Ishikawa (cell line): ENCODE measurements at regions not wholly inside any gene's neighbourhood (a gene's known extent, or its start where the extent isn't known, plus 50 kb on each side); places are given as distances from the start of the nearest gene placed in this dataset.

Experiments used
- CEBPB ChIP-seq: IDR thresholded peaks from 2 replicates; pipeline ENCODE4 v1.6.1; 2012
- CREB1 ChIP-seq: IDR thresholded peaks from 2 replicates; pipeline ENCODE4 v1.6.1; 2012; ENCODE audit warnings: low read depth
- EGR1 ChIP-seq: IDR thresholded peaks from 2 replicates; pipeline ENCODE4 v1.6.1; 2012
- EP300 ChIP-seq: IDR thresholded peaks from 2 replicates; pipeline ENCODE4 v1.6.1; 2012; ENCODE audit warnings: borderline replicate concordance
- YY1 ChIP-seq: IDR thresholded peaks from 2 replicates; pipeline ENCODE4 v1.6.1; 2012; ENCODE audit warnings: low read depth
- ZBTB7A ChIP-seq: IDR thresholded peaks from 2 replicates; pipeline ENCODE4 v1.6.1; 2012; ENCODE audit warnings: low read depth
- TF ChIP-seq, protein P1 (sequence below): IDR thresholded peaks from 2 replicates; pipeline ENCODE4 v1.6.1; 2012

GRCh38 chr6:8337147-8337546 is 98.2 kb downstream of the SLC35B3 start:
- no peak for TF ChIP-seq ZBTB7A
- no peak for TF ChIP-seq CEBPB
- no peak for TF ChIP-seq EP300
- TF ChIP-seq, protein P1, sequence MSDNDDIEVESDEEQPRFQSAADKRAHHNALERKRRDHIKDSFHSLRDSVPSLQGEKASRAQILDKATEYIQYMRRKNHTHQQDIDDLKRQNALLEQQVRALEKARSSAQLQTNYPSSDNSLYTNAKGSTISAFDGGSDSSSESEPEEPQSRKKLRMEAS, result no peak
- TF ChIP-seq YY1, result no peak
- no peak for TF ChIP-seq CREB1
- no peak for TF ChIP-seq EGR1
